ENCODE measurements at regions not wholly inside any gene's neighbourhood (a gene's known extent, or its start where the extent isn't known, plus 50 kb on each side); places are given as distances from the start of the nearest gene placed in this dataset.

- TF ChIP-seq CTCF (IDR thresholded peaks at IDR 0.05) (no peak), EP300 (IDR thresholded peaks at IDR 0.05) (no peak), POLR2A (IDR thresholded peaks at IDR 0.05) (no peak)
These were observed 122.4 kb downstream of the DLEU7 start for GRCh38 chr13:50720861-50721671.

Measured in ovary (tissue), 3 donors.